ENCODE measurements at regions not wholly inside any gene's neighbourhood (a gene's known extent, or its start where the extent isn't known, plus 50 kb on each side); places are given as distances from the start of the nearest gene placed in this dataset.
A peak's percentile ranks its signal among the peaks of the same experiment; 100 is the strongest.
"Not testable (repeated sequence)": the region's sequence is repeated elsewhere in the genome, so short reads cannot be mapped to it uniquely, and the experiment has no call there.

DNA sequence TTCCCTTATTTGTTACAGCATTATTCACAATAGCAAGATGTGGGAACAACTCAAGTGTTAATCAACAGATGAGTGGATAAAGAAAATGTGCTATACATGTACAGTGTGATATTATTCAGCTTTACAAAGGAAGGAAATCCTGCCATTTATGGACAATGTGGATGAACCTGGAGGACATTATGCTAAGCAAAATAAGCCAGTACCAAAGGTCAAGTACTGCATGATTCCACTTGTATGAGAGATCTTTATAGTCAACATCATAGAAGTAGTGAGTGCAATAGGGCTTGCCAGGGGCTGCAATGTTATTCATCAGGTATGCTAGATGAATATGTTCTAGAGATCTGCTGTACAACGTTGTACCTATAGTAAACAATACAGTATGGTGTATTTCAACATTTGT is 138.5 kb upstream of the AGR3 start:
- DNase-seq, result no peak

DNA sequence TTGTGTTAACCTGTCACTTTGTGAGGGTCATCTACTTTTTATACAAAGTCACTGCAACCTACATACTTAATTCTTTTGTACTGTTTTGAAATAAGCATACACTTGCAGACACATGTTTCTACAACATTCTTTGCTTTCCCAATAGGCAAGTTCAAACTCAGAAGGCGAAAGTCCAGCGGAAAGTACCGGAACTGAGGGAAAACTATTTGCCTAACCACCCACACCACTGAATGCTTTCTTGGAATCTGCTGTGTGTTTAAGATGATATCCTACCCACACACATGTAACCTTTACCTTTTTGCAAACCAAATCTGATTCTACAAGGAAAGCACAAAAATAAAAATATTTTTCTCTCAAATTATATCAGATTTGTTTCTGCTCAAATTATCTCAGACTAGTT is 139.4 kb upstream of the AGR3 start:
- no peak for DNase-seq

DNA sequence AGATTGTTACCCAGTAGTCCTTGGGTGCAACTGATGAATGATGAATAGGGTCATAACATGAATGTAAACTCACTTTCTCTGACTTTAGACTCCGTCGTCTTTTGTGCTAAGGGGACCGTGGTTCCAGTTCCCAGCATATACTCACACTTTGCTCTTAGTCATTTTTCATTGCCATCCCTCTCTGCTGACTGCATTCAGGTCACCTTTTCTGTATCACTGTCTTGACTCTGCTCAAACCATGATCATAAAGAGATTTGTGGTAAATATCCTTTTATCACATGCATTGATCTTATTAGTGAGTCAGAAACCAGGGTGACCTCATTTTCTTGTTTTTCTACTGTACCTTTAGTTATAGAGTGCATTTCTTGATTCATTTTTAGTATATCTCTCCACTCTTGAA is 141.1 kb upstream of the AGR3 start:
- peak; percentile 35 for DNase-seq

DNA sequence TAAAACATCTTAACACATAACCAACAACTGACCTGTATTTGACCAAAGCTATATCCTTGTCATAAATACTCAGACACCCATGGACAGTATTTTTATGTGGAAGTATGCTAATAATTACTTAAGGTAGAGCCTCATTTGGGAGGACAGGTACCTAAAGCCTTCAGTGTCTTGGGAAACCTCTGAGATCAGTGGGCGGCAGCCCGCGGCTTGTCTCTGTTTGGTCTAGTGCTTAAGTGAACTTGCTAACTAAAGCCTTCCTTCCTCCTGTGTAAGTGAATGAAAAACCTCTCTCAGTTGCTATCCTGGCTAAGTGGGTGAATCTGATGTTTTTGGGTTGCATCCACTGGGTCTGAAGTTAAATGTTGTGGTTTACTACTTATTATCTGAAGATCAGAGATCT is 144.5 kb upstream of the AGR3 start:
- no peak for DNase-seq

DNA sequence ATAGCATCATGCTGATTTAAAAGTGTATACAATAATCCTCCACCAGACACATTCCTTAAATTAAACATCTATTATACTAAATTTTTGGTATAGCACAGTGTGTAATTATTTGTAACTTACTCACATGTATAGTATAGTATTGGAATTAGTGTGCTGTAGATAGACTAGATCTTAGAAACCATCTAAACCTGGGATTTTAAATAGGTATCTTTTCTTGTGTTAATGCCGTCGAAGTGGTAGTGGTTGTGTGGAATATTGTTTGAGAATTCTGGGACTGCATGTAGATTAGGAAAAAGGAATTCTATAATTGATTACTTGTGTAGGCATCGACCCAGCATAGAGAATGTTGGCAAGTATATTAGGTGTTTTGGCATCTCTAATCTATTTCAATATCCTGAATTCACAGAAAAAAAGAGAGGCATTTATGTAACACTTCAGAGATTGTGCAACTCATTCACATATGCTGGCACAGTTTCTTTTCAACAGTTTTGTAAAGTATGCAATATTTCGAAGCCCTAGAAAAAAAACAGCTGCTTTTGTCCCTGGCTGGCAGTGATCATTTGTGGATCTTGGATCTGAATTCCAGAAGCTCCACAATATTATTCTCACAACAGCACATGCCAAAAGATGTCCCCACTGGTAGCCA is 145.5 kb upstream of the AGR3 start:
- DNase-seq, result no peak

DNA sequence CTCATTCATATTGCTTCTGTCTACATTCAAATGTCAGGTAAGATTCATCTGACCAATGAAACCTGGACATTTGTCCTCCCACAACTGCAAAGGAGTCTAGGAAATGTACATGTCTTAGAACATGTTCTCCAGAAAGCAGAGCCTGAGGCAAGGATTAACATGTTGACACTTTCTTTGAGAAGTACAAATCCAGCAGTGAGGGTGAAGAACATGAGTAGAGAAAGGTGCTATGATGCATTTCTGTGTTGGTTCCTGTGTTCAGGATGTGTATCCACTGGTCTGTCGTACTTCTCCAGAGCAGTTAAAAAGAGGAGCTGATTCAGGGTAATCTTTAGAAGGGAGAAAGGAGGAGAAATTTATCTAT is 146.0 kb upstream of the AGR3 start:
- DNase-seq, result no peak

DNA sequence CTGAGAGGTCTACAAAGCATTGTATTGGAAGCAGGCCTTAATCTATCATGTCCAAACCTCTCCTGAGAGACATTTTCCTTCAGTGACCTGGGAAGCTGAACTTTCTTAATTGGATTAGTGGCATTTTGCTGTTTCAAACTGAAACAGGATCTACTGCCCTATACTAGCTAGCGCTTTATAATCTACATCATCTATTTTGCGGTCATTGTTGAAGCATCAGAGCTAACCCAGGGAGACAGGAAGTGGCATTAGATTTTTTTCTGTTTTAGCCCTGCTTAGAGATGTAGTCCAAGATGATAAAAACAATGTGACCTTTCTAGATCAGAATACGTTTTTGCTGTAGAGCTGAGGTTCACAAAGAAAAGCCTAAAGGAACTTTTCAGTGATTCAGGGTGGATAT is 147.4 kb upstream of the AGR3 start:
- no peak for DNase-seq

DNA sequence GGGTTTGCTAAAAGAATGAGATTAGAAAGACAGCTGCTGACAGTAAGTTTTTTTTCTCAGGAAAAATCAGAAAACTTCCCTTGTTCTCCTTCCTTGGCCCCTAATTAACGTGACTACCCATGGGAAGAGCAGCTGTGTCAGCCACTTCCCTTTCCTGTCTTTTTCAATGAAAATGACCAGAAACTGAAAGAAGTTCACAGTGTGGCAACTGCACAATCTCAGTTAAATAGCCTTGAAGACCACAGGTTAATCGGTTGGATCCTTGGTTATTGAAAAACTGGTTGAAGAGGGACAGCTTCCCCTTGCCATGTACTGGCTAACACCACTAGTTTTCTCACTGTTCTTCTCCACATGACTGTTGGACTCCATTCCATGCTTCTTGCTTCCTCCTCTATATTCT is 148.8 kb upstream of the AGR3 start:
- no peak for DNase-seq

DNA sequence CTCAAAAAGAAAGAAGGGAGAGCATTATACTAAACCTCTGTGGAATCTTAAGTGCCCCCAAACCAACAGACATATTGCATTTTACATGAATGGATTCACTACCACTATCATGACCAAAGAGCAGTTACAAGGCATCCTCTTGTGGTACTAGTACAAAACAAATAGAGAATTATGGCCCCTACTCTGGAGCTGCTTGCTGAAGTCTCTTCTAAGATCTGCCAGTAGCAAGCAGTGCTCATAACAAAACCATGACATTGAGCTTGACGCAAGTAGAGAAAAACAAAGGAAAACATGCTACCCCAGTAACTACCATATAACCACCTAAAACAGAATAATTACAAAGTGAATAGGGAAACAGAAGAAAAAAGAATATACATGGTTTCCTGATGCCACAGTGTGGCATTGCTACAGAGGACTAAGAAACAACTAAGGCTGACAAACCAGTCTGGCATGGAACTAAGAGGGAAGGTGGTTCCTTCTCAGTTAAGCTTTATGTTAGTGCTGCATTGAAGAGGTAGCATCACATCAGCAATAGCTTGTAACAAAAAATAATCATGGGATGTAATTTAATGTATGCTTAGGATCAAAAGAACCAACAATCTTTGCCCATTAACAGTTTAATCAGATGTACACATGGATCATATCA is 150.2 kb upstream of the AGR3 start:
- no peak for DNase-seq

DNA sequence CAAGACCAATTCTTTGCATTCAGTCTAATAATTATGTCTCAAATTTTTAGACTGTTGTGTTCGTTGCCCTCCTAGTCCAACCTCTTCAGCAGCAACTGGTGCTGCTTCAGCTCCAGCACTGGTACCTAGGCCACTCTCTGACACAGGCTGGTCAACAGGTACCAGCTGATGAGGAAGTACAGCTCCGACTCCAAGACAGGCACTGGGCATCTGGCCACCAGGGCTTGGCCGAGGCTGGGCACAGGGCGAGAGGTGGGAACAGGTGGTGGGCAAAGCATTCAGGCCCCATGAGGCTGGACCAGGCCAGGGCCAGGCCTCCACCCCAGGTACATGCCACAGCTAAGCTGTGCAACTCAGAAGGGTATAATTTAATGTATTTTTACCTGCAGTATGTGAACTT is 151.5 kb upstream of the AGR3 start:
- no peak for DNase-seq

DNA sequence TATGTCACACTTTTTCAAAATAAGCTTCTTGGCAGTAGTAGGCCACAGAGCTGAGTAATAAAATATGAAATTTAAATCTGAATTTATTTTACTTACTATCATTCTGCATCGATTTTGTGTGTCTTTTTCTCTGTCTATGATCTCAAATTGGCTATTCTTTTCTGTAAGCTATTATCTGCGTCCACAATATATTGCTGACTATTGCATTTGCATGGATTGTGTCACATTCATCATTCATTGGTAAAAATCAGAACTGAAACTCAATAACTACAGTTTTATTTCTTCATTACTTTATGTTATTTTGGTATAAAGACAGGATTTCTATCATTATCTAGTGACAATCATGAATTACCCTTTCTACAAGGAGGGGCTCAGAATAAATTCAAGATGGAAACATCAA is 154.8 kb upstream of the AGR3 start:
- DNase-seq, result no peak

DNA sequence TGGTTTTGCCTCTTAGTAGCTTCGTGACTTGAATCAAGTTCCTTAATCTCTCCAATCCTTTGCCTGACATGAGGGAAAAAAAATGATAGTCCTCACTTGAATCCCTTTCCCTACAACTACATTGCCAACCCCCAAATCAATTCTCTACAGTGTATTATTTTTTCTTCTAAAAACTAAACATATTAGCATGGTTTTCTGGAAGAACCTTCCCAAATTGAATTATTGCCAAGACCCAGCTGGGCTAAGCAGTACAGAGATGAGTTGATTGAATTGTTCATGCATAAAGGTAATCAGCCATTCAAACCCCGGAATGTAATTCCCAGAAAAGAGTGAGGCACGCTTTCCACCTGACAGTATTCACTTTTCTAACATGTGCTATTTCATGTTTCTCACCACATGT is 155.6 kb upstream of the AGR3 start:
- DNase-seq, result no peak

DNA sequence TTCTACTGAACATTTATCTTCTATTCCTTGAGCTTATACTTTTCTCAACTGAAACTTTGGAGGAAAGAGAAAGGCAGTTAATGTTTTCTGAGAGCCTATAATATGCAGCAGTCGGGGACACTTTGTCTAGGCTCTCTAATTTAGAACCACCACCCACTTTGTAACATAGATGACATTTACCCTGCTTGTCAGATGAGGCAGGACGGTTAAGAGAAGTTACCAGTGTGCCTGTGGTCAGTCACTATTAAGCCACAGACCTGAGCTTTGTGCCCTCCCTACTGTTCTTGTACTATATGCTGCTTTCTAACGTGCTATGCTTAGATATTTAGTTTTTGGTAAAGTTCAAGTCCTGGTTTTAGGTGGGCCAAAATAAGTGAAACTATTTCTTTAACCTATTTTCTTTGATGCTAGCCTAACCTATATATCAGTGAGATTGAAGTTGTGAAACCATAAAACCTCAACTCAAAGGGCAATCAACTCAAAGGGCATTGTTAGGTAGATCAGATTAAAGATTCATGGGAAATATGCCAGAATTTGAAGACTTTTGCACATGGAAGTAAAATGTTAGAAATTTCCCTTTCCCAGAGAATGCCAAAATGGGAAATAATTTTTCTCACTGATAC is 156.5 kb upstream of the AGR3 start:
- no peak for DNase-seq

DNA sequence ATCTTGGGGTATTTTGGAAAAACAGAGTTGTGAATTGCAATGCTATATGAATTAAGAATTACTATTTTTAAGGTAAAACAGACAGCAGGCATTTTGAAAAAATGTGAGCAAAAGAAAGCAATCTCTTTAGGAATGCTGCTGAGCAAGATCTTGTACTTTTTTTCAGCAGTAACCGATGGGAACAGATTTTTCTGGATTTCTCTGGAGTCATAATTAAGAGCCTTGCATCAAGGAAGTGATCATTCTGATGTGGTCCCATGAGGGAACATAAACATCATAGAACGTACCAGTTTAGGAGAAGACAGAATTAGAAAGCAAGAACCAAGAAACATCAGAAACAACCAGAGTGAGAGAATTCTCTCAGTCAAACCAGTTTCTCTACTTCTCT is 157.0 kb upstream of the AGR3 start:
- no peak for DNase-seq

DNA sequence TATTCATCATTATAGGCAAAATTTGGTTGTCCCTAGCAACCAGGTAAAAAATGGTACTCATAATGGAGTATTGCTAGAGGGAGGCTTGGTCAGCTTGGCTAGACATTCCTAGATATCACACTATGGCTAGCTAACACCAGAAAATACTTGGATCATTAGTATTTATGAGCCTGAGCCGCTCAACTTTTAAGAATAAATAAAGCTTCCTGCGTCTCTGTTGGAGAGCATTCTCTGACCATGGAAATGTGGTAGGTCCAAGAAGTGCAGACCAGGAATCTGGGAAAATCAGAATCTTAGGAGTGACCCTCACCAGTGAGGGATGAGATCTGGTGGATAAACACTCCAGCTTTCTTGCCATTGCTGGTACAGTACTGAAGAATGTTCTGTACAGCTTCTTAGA is 157.6 kb upstream of the AGR3 start:
- DNase-seq, result no peak

DNA sequence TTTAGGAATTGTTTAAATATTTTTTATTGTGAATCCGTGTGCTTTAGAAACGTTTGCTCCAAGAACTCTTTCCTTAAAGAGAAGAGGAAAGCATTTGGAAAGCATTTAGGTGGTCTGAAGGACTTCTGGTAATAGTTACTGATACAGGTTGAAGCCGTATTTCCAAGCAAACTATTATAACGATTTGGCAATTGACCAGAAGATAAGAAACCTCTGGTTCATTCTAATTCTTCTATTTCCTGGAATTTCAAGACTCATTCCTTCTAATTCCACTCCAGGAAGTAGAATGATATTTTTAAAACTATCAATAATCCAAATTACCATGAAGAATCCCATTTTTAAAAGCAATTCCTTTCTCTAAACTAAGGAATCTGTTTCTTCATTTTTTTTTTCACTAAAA is 158.9 kb upstream of the AGR3 start:
- DNase-seq, result no peak

DNA sequence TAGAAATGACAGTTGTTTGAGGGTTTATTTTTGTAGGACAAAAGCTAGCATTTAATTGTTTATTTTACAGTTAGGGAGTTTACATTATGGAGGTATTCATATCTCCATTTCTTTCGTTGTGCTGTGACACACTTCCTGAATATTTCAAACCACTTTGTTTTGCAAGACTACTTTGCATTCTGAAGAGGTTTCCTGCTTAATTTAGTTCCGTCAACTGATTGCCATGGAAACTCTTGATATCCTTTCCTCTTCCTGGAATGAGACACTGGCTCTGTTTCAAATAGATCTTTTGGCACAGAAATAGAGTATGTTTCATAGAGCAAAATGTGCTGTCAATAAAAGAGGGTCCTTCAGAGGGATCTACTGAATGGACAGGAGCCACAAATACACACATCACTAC is 159.5 kb upstream of the AGR3 start:
- no peak for DNase-seq

DNA sequence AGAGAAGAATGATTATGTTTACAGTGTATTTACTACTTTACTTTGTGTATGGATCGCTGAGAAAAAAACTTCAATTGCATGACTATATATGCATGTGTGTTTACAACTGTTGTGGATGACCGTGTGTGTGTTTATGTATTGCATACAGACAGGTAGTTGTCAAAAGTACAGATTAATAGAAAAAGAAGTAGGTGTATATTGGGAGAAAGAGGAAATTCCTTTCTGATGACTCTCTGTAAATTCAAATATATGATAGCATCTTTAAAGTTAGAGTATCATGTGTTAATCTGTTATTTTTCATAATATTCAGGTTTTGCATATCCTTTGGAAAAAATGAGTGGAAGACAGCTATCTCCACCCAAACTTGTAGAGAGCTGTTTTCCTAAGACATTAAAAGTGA is 160.4 kb upstream of the AGR3 start:
- no peak for DNase-seq

DNA sequence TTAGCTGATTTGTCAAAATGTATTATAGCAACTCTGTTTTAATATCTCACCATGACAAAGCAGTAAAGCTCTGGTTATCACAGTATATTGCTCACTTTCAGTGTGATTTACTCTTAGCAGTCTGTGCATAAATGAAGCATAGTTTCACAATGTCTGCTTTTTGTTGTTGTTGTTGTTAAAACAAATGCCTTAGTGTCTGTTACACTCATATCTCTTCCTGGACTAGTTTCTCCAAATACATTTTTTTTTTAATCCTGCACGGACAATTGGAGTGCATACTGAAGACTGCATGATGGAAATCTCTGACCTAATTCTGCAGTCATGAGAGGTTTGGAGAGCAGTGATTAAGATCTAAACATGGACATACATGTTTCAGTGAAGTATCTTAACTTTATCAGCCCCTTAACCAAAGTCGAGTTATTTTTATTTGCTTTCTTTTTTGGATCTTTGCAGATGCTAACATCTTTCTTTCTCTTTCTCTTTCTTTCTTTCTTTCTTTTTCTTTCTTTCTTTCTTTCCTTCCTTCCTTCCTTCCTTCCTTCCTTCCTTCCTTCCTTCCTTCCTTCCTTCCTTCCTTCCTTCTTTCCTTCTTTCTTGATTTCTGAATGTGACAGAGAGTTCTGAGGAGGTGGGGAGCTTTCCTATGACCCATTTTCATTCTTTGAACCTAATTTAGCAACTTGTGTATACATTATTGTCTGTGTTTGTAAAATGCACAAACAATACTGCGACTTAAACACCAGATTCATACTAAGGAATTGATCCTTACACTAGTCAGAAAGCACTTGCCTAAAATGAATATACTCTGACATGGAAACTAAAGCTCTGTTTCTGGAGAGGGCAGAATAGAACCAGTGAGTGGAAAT is 161.5 kb upstream of the AGR3 start:
- no peak for DNase-seq

DNA sequence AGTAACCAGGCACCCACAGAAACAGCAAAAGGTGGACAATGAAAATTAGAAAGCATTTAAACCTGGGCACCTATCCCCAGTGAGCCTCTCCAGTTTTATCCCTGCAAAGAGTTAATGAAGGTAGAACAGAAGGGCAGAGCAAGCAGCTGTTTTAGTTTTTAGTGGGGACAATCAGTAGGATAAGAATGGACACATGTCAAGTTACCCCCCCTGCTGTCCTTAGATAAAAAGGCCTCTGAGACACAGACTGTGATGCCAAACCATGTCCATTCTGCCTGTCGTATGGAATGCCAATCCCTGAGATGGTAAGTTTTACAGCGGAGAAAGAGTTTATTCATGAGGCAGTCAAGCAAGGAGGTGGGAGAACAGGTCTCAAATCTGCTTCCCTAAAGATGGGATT is 162.6 kb upstream of the AGR3 start:
- no peak for DNase-seq

DNA sequence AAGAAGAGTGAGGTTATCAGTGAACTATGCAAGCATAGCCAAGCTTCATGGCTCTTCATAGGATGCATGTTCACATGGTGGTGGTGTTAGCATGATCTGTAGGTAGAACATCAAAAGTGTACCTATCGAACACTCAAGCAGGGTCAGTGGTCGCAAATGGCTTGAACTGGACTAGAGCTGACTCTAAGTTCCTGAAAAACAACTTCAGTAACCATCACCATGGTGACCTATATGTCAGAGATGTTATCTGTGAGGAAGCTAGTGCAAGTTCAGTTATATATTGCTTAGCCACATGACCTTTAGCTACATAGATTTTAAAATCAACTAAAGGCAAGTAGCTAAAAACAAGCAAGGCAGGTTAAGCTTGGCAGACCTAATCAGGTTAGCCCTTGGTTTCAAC is 163.1 kb upstream of the AGR3 start:
- DNase-seq, result no peak

DNA sequence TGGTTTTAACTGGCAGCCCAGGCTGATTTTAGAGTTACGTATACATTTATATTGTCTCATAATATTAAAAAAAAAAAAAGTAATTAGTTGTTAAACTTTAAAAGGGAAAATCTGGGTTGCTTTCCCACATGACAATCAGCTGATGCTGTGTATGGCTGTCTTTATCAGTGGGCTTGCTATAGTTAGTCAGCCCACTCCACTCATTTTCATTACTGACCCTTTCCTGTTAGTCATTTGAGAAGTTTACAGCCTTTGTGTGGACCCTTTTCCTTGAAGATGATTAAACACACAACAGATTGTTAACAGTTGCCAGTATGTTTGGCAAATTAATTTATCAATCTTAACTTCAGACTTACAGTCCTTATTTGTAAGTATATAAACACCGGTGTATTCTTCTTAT is 164.5 kb upstream of the AGR3 start:
- no peak for DNase-seq

DNA sequence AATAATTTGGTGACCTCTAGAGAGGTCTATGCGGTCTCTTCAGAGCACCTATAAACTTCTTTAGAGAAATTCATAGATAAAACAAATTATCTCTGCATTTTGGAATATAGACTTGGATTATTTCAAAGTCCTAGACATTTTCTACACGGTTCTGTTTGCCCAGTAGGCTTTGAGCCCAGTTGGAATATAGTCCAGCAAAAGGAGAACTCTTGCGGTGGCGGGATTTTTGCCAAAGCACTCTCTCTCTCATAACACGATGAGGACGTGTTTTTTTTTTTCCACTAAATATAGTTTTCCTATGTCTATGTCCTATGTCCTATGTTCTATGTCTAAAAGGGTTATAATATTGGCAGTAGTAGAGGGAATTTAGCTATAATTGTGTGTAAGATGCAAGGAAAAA is 164.9 kb upstream of the AGR3 start:
- no peak for DNase-seq

DNA sequence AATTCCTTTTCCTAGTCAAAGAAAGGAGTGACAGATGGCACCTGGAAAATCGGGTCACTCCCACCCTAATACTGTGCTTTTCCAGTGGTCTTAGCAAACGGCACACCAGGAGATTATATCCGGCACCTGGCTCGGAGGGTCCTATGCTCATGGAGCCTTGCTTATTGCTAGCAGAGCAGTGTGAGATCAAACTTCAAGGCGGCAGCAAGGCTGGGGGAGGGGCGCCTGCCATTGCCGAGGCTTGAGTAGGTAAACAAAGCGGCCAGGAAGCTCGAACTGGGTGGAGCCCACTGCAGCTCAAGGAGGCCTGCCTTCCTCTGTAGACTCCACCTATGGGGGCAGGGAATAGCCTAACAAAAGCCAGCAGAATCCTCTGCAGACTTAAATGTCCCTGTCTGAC is 171.4 kb upstream of the AGR3 start:
- DNase-seq, result not testable (repeated sequence)

Measured in activated CD4-positive, alpha-beta T cell treated with anti-CD3 and anti-CD28 coated beads for 48 hours (primary cell).